HS-27A (cell line): ENCODE measurements at regions not wholly inside any gene's neighbourhood (a gene's known extent, or its start where the extent isn't known, plus 50 kb on each side); places are given as distances from the start of the nearest gene placed in this dataset.

Experiments used
- DNase-seq: peaks from one replicate; pipeline ENCODE4 v3.0.0-alpha.2; 2012; ENCODE audit warnings: low read depth, missing footprints

- no peak for DNase-seq
Observed at GRCh38 chr3:72698154-72698917, 149.9 kb downstream of the SHQ1 start.

- no peak for DNase-seq
Observed at GRCh38 chr3:72697717-72698116, 150.5 kb downstream of the SHQ1 start.

GRCh38 chr3:72696815-72697214, 151.4 kb downstream of the SHQ1 start:
- no peak for DNase-seq

- no peak for DNase-seq
Observed at GRCh38 chr3:72694398-72694797, 153.8 kb downstream of the SHQ1 start.

GRCh38 chr3:72692990-72693389, 155.3 kb downstream of the SHQ1 start:
- no peak for DNase-seq

- DNase-seq: no peak
Observed at GRCh38 chr3:72690629-72691028, 157.6 kb downstream of the SHQ1 start.

GRCh38 chr3:72682936-72683452, 165.3 kb downstream of the SHQ1 start:
- no peak for DNase-seq

- DNase-seq: no peak
Observed at GRCh38 chr3:72681598-72681997, 166.6 kb downstream of the SHQ1 start.

- no peak for DNase-seq
Observed at GRCh38 chr3:72680766-72681165, 167.5 kb downstream of the SHQ1 start.

GRCh38 chr3:72679540-72680198, 168.6 kb downstream of the SHQ1 start:
- DNase-seq: no peak

- no peak for DNase-seq
Observed at GRCh38 chr3:72678867-72679266, 169.4 kb downstream of the SHQ1 start.

- no peak for DNase-seq
Observed at GRCh38 chr3:72678380-72678779, 169.9 kb downstream of the SHQ1 start.

- DNase-seq: no peak
Observed at GRCh38 chr3:72675243-72675642, 173.0 kb downstream of the SHQ1 start.

- no peak for DNase-seq
Observed at GRCh38 chr3:72673011-72673771, 175.1 kb downstream of the SHQ1 start.

GRCh38 chr3:72669224-72669623, 179.0 kb downstream of the SHQ1 start:
- no peak for DNase-seq

GRCh38 chr3:72666447-72666755, 181.8 kb downstream of the SHQ1 start:
- no peak for DNase-seq

GRCh38 chr3:72665701-72666446, 182.4 kb downstream of the SHQ1 start:
- peak; percentile 11 for DNase-seq

- no peak for DNase-seq
Observed at GRCh38 chr3:72665103-72665502, 183.1 kb downstream of the SHQ1 start.

- DNase-seq: no peak
Observed at GRCh38 chr3:72664184-72664975, 183.9 kb downstream of the SHQ1 start.

GRCh38 chr3:72663429-72663828, 184.8 kb downstream of the SHQ1 start:
- DNase-seq: no peak

- DNase-seq: peak; percentile 38
Observed at GRCh38 chr3:72661115-72661457, 187.2 kb downstream of the SHQ1 start.
